ENCODE measurements at regions not wholly inside any gene's neighbourhood (a gene's known extent, or its start where the extent isn't known, plus 50 kb on each side); places are given as distances from the start of the nearest gene placed in this dataset.
"Not testable (repeated sequence)": the region's sequence is repeated elsewhere in the genome, so short reads cannot be mapped to it uniquely, and the experiment has no call there.

GRCh38 chr13:25004489-25004888, 91.4 kb upstream of the PABPC3 start:
- not testable (repeated sequence) for H3K27ac Mint-ChIP-seq; H3K36me3 Mint-ChIP-seq; H3K9me3 Mint-ChIP-seq (ENCODE audit: low read depth); DNase-seq; H3K4me3 Mint-ChIP-seq; H3K4me1 Mint-ChIP-seq; ATAC-seq
- peaks cover 74% of the 10 kb centered on the region for H3K27me3 Mint-ChIP-seq
- CTCF ChIA-PET = interaction anchor here (0.6 to 3.0 kb wide), 12 partner anchors 9 to 316 kb away, joined by 3 to 19 read pairs (median 3); no protein-coding TSS in a partner anchor

DNA sequence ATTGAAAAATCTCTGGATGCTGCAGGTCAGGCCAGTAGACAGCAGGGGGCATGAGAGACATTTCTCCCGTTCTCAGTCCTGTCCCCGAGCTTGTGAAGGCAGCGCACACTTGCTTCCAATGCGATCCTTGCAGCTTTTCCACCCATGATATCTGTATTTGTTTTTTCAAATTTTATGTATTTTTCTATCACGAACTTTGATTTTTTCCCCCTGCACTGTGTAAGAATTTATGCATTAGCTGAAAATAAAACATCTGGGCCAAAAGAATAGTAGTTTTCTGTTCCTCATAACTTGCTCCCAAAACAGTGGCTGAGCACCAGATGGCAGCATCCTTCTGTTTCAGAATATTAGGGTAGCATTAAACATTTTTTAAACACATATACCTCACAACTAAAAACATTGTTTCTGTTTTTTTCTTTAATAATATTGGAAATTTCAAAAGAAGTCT, 90.9 kb upstream of the PABPC3 start:
- DNase-seq; H3K4me1 Mint-ChIP-seq; H3K4me3 Mint-ChIP-seq; H3K9me3 Mint-ChIP-seq (ENCODE audit: low read depth); H3K36me3 Mint-ChIP-seq; H3K27ac Mint-ChIP-seq: not testable (repeated sequence)
- H3K27me3 Mint-ChIP-seq = peaks cover 75% of the 10 kb centered on the region
- peak; percentile 45 for ATAC-seq
- CTCF ChIA-PET = interaction anchor here (0.6 to 3.0 kb wide), 12 partner anchors 10 to 316 kb away, joined by 3 to 19 read pairs (median 3); no protein-coding TSS in a partner anchor

- not testable (repeated sequence) for H3K9me3 Mint-ChIP-seq (ENCODE audit: low read depth); ATAC-seq; H3K4me3 Mint-ChIP-seq; H3K36me3 Mint-ChIP-seq; DNase-seq; H3K4me1 Mint-ChIP-seq; H3K27ac Mint-ChIP-seq
- H3K27me3 Mint-ChIP-seq = peaks cover 69% of the 10 kb centered on the region
- CTCF ChIA-PET = interaction anchor here (3.0 kb wide), 1 partner anchor 12 kb away, joined by 19 read pairs; no protein-coding TSS in a partner anchor
These were observed 88.5 kb upstream of the PABPC3 start for GRCh38 chr13:25007389-25007788.

GRCh38 chr13:25014398-25014973, 81.5 kb upstream of the PABPC3 start:
- CTCF ChIA-PET, ATAC-seq: not testable (repeated sequence)

GRCh38 chr13:25017176-25017575, 78.8 kb upstream of the PABPC3 start:
- ATAC-seq; DNase-seq; H3K36me3 Mint-ChIP-seq; H3K4me3 Mint-ChIP-seq; H3K9me3 Mint-ChIP-seq (ENCODE audit: low read depth): not testable (repeated sequence)
- peaks cover 45% of the 10 kb centered on the region for H3K27me3 Mint-ChIP-seq
- H3K4me1 Mint-ChIP-seq = peaks cover 13% of the 10 kb centered on the region
- peak overlapping the region; percentile 83 for H3K27ac Mint-ChIP-seq
- CTCF ChIA-PET = interaction anchor here (1.1 to 1.7 kb wide), 5 partner anchors 11 to 21 kb away, joined by 3 to 5 read pairs (median 4); no protein-coding TSS in a partner anchor

More at GRCh38 chr13:25014398-25014973, 81.5 kb upstream of the PABPC3 start:
- Mint-ChIP-seq H3K4me1 (peaks cover 13% of the 10 kb centered on the region), H3K27me3 (peaks cover 36% of the 10 kb centered on the region)
- not testable (repeated sequence) for H3K4me3 Mint-ChIP-seq; H3K9me3 Mint-ChIP-seq (ENCODE audit: low read depth); H3K36me3 Mint-ChIP-seq; DNase-seq; H3K27ac Mint-ChIP-seq

- not testable (repeated sequence) for H3K9me3 Mint-ChIP-seq (ENCODE audit: low read depth); H3K36me3 Mint-ChIP-seq
- ATAC-seq (peak; percentile 97), DNase-seq (peak; percentile 78)
- CTCF ChIA-PET = interaction anchor here (0.8 to 1.7 kb wide), 6 partner anchors 12 to 22 kb away, joined by 3 to 5 read pairs (median 4); no protein-coding TSS in a partner anchor
- Mint-ChIP-seq H3K27me3 (peaks cover 46% of the 10 kb centered on the region), H3K4me3 (peak overlapping the region; percentile 71), H3K4me1 (peaks cover 13% of the 10 kb centered on the region), H3K27ac (peak overlapping the region; percentile 83)
These were observed 77.9 kb upstream of the PABPC3 start for GRCh38 chr13:25017808-25018728.

- Mint-ChIP-seq H3K4me3 (peak overlapping the region; percentile 22), H3K9me3 (ENCODE audit: low read depth) (no peaks in the 10 kb centered on the region), H3K36me3 (no peaks in the 10 kb centered on the region), H3K4me1 (peaks cover 13% of the 10 kb centered on the region), H3K27me3 (peaks cover 48% of the 10 kb centered on the region), H3K27ac (no peak overlapping the region)
- no peak for ATAC-seq
- no peak for DNase-seq
- CTCF ChIA-PET = interaction anchor here (0.8 to 1.7 kb wide), 2 partner anchors 14 to 23 kb away, joined by 3 to 4 read pairs; no protein-coding TSS in a partner anchor
These were observed 77.2 kb upstream of the PABPC3 start for GRCh38 chr13:25018729-25019115.

- H3K27me3 Mint-ChIP-seq = peaks cover 56% of the 10 kb centered on the region
- ATAC-seq; H3K4me3 Mint-ChIP-seq; H3K36me3 Mint-ChIP-seq; CTCF ChIA-PET; H3K27ac Mint-ChIP-seq; H3K9me3 Mint-ChIP-seq (ENCODE audit: low read depth); DNase-seq: not testable (repeated sequence)
- H3K4me1 Mint-ChIP-seq = peaks cover 13% of the 10 kb centered on the region
These were observed 76.2 kb upstream of the PABPC3 start for GRCh38 chr13:25019741-25020140.

- Mint-ChIP-seq H3K27ac (no peak overlapping the region), H3K27me3 (peaks cover 67% of the 10 kb centered on the region), H3K9me3 (ENCODE audit: low read depth) (no peaks in the 10 kb centered on the region), H3K4me1 (no peaks in the 10 kb centered on the region), H3K36me3 (no peaks in the 10 kb centered on the region), H3K4me3 (no peak overlapping the region)
- CTCF ChIA-PET = no interaction called here
- DNase-seq (no peak), ATAC-seq (no peak)
These were observed 71.8 kb upstream of the PABPC3 start for GRCh38 chr13:25024175-25024574.

GRCh38 chr13:25032160-25032559, 63.8 kb upstream of the PABPC3 start:
- CTCF ChIA-PET = no interaction called here
- Mint-ChIP-seq H3K27ac (no peak overlapping the region), H3K9me3 (ENCODE audit: low read depth) (no peaks in the 10 kb centered on the region), H3K36me3 (no peaks in the 10 kb centered on the region), H3K4me1 (no peaks in the 10 kb centered on the region), H3K27me3 (peaks cover 54% of the 10 kb centered on the region), H3K4me3 (no peak overlapping the region)
- DNase-seq (no peak), ATAC-seq (no peak)

DNA sequence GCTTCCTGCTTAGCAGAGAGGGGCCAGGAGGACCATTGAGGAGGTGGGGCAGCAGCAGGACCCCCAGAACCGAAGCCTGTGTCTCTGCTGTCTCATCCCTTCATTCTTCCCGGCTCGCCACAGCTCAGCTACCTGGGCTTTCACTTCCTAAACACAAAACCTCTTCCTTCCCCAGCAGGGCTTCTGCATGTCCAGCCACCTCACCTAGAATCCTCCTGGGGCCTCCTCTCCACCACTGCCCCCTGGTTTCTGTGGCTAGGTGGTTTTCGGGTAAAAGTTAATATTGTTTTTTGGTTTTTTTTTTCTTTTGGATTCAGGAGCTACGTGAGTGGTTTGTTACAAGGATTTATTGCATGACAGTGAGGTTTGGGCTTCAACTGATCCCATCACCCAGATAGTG, 61.8 kb upstream of the PABPC3 start:
- no peaks in the 10 kb centered on the region for H3K36me3 Mint-ChIP-seq
- ATAC-seq (no peak), DNase-seq (no peak)
- CTCF ChIA-PET = interaction anchor here (0.5 to 1.6 kb wide), 5 partner anchors 17 to 112 kb away, joined by 3 to 7 read pairs (median 5); no protein-coding TSS in a partner anchor
- H3K27ac Mint-ChIP-seq = no peak overlapping the region
- H3K4me1 Mint-ChIP-seq = no peaks in the 10 kb centered on the region
- peaks cover 59% of the 10 kb centered on the region for H3K27me3 Mint-ChIP-seq
- H3K9me3 Mint-ChIP-seq (ENCODE audit: low read depth) = no peaks in the 10 kb centered on the region
- no peak overlapping the region for H3K4me3 Mint-ChIP-seq

DNA sequence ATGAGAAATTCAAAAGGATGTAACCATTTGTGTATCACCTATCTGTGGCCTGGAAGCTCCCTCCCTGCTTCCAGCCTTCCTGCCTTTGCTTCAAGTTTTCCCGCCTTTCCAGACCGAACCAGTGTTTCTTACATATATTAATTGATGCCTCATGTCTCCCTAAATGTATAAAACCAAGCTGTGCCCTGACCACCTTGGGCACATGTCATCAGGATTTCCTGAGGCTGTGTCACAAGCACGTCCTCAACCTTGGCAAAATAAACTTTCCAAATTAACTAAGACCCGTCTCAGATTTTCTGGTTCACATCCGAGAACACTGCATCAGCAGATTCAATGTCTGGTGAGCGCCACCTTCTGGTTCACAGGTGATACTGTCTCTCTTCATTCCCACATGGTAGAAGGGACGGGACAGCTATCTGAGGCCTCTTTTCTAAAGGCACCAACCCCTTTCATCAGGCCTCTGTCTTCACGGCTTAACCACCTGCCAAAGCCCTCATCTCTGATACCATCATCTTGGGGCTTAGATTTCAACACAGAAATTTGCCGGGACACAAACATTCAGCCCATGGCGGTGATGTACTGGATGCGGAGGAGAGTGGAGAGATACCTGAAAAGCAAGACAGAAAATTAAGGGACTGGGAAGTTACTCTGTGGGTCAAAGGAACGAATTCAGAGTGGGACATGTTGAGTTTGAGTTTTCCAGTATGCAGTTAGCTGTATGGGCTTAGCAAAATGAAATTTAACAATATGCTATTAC, 58.7 kb upstream of the PABPC3 start:
- H3K27ac Mint-ChIP-seq = no peak overlapping the region
- ATAC-seq (peak; percentile 84), DNase-seq (peak; percentile 68)
- no peaks in the 10 kb centered on the region for H3K9me3 Mint-ChIP-seq (ENCODE audit: low read depth)
- CTCF ChIA-PET = interaction anchor here (0.8 to 1.7 kb wide), 6 partner anchors 8 to 77 kb away, joined by 3 to 17 read pairs (median 4); no protein-coding TSS in a partner anchor
- H3K4me3 Mint-ChIP-seq = no peak overlapping the region
- peaks cover 61% of the 10 kb centered on the region for H3K27me3 Mint-ChIP-seq
- no peaks in the 10 kb centered on the region for H3K36me3 Mint-ChIP-seq
- H3K4me1 Mint-ChIP-seq = no peaks in the 10 kb centered on the region
